ENCODE measurements at regions not wholly inside any gene's neighbourhood (a gene's known extent, or its start where the extent isn't known, plus 50 kb on each side); places are given as distances from the start of the nearest gene placed in this dataset.
"Not testable (repeated sequence)": the region's sequence is repeated elsewhere in the genome, so short reads cannot be mapped to it uniquely, and the experiment has no call there.

GRCh38 chr9:26789959-26790358 is 102.6 kb downstream of the CAAP1 start:
- no peak for DNase-seq (ENCODE audit: low read depth)
- no peak overlapping the region for H3K4me3 ChIP-seq (ENCODE audit: control insufficient read depth, low read depth, low read length)
- TF ChIP-seq CTCF (IDR thresholded peaks at IDR 0.05; ENCODE audit: control insufficient read depth, insufficient read depth, low read depth, low read length, missing control alignments), result no peak

GRCh38 chr9:26786564-26786963 is 106.0 kb downstream of the CAAP1 start:
- no peak overlapping the region for H3K4me3 ChIP-seq (ENCODE audit: control insufficient read depth, low read depth, low read length)
- no peak for DNase-seq (ENCODE audit: low read depth)
- TF ChIP-seq CTCF (IDR thresholded peaks at IDR 0.05; ENCODE audit: control insufficient read depth, insufficient read depth, low read depth, low read length, missing control alignments), result no peak

- no peak for TF ChIP-seq CTCF (IDR thresholded peaks at IDR 0.05; ENCODE audit: control insufficient read depth, insufficient read depth, low read depth, low read length, missing control alignments)
- DNase-seq (ENCODE audit: low read depth), result no peak
Observed at GRCh38 chr9:26782899-26783298, 109.7 kb downstream of the CAAP1 start.

GRCh38 chr9:26781906-26782305 is 110.7 kb downstream of the CAAP1 start:
- no peak overlapping the region for H3K4me3 ChIP-seq (ENCODE audit: control insufficient read depth, low read depth, low read length)
- no peak for TF ChIP-seq CTCF (IDR thresholded peaks at IDR 0.05; ENCODE audit: control insufficient read depth, insufficient read depth, low read depth, low read length, missing control alignments)
- no peak for DNase-seq (ENCODE audit: low read depth)

More at GRCh38 chr9:26782899-26783298, 109.7 kb downstream of the CAAP1 start:
- no peak overlapping the region for H3K4me3 ChIP-seq (ENCODE audit: control insufficient read depth, low read depth, low read length)

- not testable (repeated sequence) for DNase-seq (ENCODE audit: low read depth); H3K4me3 ChIP-seq (ENCODE audit: control insufficient read depth, low read depth, low read length)
Observed at GRCh38 chr9:26780307-26780706, 112.3 kb downstream of the CAAP1 start.

- H3K4me3 ChIP-seq (ENCODE audit: control insufficient read depth, low read depth, low read length), result no peak overlapping the region
- DNase-seq (ENCODE audit: low read depth), result no peak
- TF ChIP-seq CTCF (IDR thresholded peaks at IDR 0.05; ENCODE audit: control insufficient read depth, insufficient read depth, low read depth, low read length, missing control alignments), result no peak
Observed at GRCh38 chr9:26779062-26779461, 113.5 kb downstream of the CAAP1 start.

GRCh38 chr9:26775391-26775790 is 117.2 kb downstream of the CAAP1 start:
- H3K4me3 ChIP-seq (ENCODE audit: control insufficient read depth, low read depth, low read length), result no peak overlapping the region
- DNase-seq (ENCODE audit: low read depth), result no peak
- TF ChIP-seq CTCF (IDR thresholded peaks at IDR 0.05; ENCODE audit: control insufficient read depth, insufficient read depth, low read depth, low read length, missing control alignments), result no peak

Measured in AG09309 (cell line).